ENCODE measurements at regions not wholly inside any gene's neighbourhood (a gene's known extent, or its start where the extent isn't known, plus 50 kb on each side); places are given as distances from the start of the nearest gene placed in this dataset.

DNA sequence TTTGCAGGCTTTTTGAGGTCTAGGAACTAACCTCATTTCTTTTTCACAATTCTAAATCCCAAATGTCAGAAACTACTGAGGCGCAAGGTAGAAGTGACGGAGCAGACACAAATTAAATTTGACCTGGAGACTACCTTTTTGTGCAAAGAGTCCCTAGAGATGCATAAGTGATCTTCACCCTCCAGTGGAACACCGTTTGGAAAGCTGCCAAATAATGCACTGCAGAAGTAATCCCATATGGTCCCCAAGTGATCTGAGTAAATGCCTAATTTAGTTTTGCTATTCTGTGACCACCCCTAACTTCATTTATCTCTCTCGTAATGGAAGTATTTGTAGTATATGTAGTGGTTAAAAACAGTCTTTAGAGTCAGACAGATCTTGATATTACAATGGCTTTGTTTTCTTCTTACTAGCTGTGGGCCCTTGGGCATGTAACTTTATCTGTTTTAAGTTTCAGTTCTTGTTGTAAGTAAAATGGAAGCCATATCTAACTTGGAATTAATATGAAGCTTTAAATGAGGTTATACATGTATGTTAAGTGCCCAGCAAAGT is 70.4 kb upstream of the IPO9 start (continued):
- TF ChIP-seq CHD7 (IDR thresholded peaks at IDR 0.05; ENCODE audit: insufficient replicate concordance, low read length): no peak
- no peak for TF ChIP-seq SIRT6 (IDR thresholded peaks at IDR 0.05; ENCODE audit: low read length)
- TF ChIP-seq CHD1 (IDR thresholded peaks at IDR 0.05; ENCODE audit: low read depth, low read length): no peak
- no peak for TF ChIP-seq FOSL1 (IDR thresholded peaks at IDR 0.05; ENCODE audit: insufficient read depth, low read depth, low read length)
- no peak for TF ChIP-seq GABPA (IDR thresholded peaks at IDR 0.05; ENCODE audit: borderline replicate concordance, insufficient read depth, low read length)
- TF ChIP-seq NANOG (IDR thresholded peaks at IDR 0.05; ENCODE audit: insufficient read depth, low read depth, low read length, poor library complexity, severe bottlenecking): no peak
- no peak for TF ChIP-seq RBBP5 (IDR thresholded peaks at IDR 0.05; ENCODE audit: borderline replicate concordance, low read depth, low read length)
- TF ChIP-seq BRCA1 (IDR thresholded peaks at IDR 0.05; ENCODE audit: low read depth, low read length): no peak
- no peak for TF ChIP-seq RFX5 (IDR thresholded peaks at IDR 0.05; ENCODE audit: borderline replicate concordance, low read depth, low read length)
- TF ChIP-seq CHD2 (IDR thresholded peaks at IDR 0.05; ENCODE audit: low read length): no peak
- TF ChIP-seq, protein P1, sequence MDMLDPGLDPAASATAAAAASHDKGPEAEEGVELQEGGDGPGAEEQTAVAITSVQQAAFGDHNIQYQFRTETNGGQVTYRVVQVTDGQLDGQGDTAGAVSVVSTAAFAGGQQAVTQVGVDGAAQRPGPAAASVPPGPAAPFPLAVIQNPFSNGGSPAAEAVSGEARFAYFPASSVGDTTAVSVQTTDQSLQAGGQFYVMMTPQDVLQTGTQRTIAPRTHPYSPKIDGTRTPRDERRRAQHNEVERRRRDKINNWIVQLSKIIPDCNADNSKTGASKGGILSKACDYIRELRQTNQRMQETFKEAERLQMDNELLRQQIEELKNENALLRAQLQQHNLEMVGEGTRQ (IDR thresholded peaks at IDR 0.05; ENCODE audit: low read length): no peak

Data from H1 (cell line).